Tibial nerve (tissue), 4 donors: ENCODE measurements at regions not wholly inside any gene's neighbourhood (a gene's known extent, or its start where the extent isn't known, plus 50 kb on each side); places are given as distances from the start of the nearest gene placed in this dataset.

Source experiments
- DNase-seq, 2 donors: peaks; one replicate each; pipeline ENCODE4 v3.0.0-alpha.2; 2019; ENCODE audit warnings: low spot score in 2 of 2
- H3K27ac ChIP-seq, 4 donors: fragments of 200-600 bp; sonication (generic) in 3 of 4; one replicate each; pipeline ENCODE4 v1.5.1; 2017 to 2019; ENCODE audit warnings: mild to moderate bottlenecking in 1 of 4
- H3K27me3 ChIP-seq, 2 donors: fragments of 200-600 bp; sonication (generic) in 1 of 2; one replicate each; pipeline versions ENCODE4 v1.5.1 to v1.6.0; 2017 to 2019
- H3K36me3 ChIP-seq, 3 donors: fragments of 200-600 bp; sonication (generic); one replicate each; pipeline ENCODE4 v1.5.1; 2018 to 2019
- H3K4me1 ChIP-seq, 4 donors: fragments of 200-600 bp; sonication (generic) in 3 of 4; one replicate each; pipeline ENCODE4 v1.5.1; 2017 to 2019
- H3K4me3 ChIP-seq, 4 donors: fragments of 200-600 bp; sonication (generic) in 3 of 4; one replicate each; pipeline ENCODE4 v1.5.1; 2017 to 2019; ENCODE audit warnings: mild to moderate bottlenecking in 1 of 4, moderate library complexity in 1 of 4
- H3K9me3 ChIP-seq, 4 donors: fragments of 200-600 bp; sonication (generic) in 3 of 4; one replicate each; pipeline ENCODE4 v1.5.1; 2017 to 2019
- EP300 ChIP-seq, 2 donors: sonication (generic); formaldehyde crosslinking; IDR thresholded peaks; one replicate each; pipeline ENCODE4 v1.6.1; 2017; ENCODE audit warnings: antibody characterized with exemption in 2 of 2, mild to moderate bottlenecking in 1 of 2
- POLR2A ChIP-seq, 2 donors: fragments of 450-650 bp; IDR thresholded peaks; one replicate each; pipeline ENCODE4 v1.6.1; 2017; ENCODE audit warnings: antibody characterized with exemption in 2 of 2, mild to moderate bottlenecking in 2 of 2, moderate library complexity in 2 of 2
- WGBS, 2 donors: methylation state at CpG; one replicate each; pipeline ENCODE4 v1.1.5; 2018; 5-methylcytosine and 5-hydroxymethylcytosine counted together
- TF ChIP-seq, protein P1 (sequence below), 5 experiments: fragments of 200-600 bp in 3 of 5; fragments of 450-650 bp in 2 of 5; sonication (generic) in 3 of 5; IDR thresholded peaks; one replicate each; pipeline ENCODE4 v1.5.1; 2016 to 2019; ENCODE audit warnings: antibody characterized with exemption in 5 of 5, mild to moderate bottlenecking in 3 of 5, moderate library complexity in 2 of 5

DNA sequence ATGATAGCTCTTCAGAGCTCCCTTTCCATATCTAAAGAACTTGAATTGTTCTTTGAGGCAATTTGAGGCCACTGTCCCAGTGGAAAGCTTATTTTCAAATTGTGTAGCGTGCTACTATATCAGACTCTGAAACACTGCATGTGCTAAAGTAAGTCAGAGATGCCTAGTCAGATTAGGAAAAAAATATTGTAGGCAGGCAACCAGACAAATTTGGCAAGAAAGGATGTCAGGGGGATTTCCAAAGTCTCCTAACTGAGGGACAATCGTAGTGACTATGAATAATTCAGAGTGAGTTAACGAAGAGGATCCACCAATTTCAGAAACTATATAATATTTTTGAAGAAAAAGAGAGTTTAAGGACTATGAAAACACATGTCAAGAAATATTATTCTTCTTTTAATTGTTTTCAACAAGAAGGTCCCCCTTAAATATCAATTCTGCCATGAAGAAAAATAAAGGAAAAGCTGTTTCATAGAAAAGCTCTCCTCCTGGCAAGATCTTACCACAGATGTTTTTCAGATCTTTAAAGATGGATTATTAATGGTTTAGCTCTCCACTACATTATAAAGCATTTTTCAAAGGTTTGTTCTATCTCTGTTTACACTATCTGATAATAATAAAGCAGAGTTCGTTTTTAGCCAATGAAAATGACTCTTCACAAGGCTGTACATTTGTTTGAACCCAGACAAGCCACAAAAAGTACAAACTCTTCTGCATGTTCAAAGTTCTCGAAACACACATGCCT lies 273.5 kb upstream of the PTGER4 start:
- Histone ChIP-seq H3K27me3 (no peaks in the 10 kb centered on the region), H3K27ac (peak overlapping the region in 3 of 4 donors; percentile 44 to 64 (median 50)), H3K9me3 (no peaks in the 10 kb centered on the region), H3K4me3 (no peak overlapping the region), H3K4me1 (peaks cover 0 to 37% (median 16%) of the 10 kb centered on the region in 4 donors), H3K36me3 (no peaks in the 10 kb centered on the region)
- WGBS, 2 donors = 49 to 61% methylated on average over 5 of the region's 5 CpGs
- TF ChIP-seq EP300 (IDR thresholded peaks at IDR 0.05) (no peak), POLR2A (IDR thresholded peaks at IDR 0.05) (no peak)
- TF ChIP-seq, protein P1, sequence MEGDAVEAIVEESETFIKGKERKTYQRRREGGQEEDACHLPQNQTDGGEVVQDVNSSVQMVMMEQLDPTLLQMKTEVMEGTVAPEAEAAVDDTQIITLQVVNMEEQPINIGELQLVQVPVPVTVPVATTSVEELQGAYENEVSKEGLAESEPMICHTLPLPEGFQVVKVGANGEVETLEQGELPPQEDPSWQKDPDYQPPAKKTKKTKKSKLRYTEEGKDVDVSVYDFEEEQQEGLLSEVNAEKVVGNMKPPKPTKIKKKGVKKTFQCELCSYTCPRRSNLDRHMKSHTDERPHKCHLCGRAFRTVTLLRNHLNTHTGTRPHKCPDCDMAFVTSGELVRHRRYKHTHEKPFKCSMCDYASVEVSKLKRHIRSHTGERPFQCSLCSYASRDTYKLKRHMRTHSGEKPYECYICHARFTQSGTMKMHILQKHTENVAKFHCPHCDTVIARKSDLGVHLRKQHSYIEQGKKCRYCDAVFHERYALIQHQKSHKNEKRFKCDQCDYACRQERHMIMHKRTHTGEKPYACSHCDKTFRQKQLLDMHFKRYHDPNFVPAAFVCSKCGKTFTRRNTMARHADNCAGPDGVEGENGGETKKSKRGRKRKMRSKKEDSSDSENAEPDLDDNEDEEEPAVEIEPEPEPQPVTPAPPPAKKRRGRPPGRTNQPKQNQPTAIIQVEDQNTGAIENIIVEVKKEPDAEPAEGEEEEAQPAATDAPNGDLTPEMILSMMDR (IDR thresholded peaks at IDR 0.05) = no peak
- no peak for DNase-seq

DNA sequence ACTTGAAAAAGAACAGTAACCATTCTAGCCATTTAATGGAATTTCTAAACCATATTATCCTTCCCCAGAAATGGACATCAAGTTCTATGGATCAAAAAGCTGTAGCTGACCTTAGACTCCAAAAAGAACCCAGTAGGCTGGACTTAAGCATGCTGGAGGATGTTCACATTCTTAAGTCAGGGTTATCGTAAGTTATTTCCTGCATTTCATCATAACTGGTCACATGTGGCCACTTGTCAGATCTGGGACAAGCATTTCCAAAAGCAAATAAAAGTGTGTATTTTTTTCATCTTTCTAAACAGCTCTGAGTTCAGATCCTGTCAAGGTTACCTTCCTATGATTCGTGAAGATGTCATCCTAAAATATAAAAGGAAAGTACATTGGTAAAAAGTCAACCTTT lies 274.5 kb upstream of the PTGER4 start:
- H3K27me3 ChIP-seq = no peaks in the 10 kb centered on the region
- TF ChIP-seq EP300 (IDR thresholded peaks at IDR 0.05) = peak in 1 of 2 donors; percentile 56
- TF ChIP-seq, protein P1 (IDR thresholded peaks at IDR 0.05) = no peak
- no peak for TF ChIP-seq POLR2A (IDR thresholded peaks at IDR 0.05)
- no peak overlapping the region for H3K4me3 ChIP-seq
- 67 to 71% methylated on average over 2 of the region's 2 CpGs for WGBS, 2 donors
- H3K27ac ChIP-seq = peak overlapping the region in 2 of 4 donors; percentile 44 to 50
- peaks cover 0 to 28% (median 12%) of the 10 kb centered on the region in 4 donors for H3K4me1 ChIP-seq
- H3K36me3 ChIP-seq = no peaks in the 10 kb centered on the region
- H3K9me3 ChIP-seq = no peaks in the 10 kb centered on the region
- peak in 1 of 2 donors; percentile 36 for DNase-seq

DNA sequence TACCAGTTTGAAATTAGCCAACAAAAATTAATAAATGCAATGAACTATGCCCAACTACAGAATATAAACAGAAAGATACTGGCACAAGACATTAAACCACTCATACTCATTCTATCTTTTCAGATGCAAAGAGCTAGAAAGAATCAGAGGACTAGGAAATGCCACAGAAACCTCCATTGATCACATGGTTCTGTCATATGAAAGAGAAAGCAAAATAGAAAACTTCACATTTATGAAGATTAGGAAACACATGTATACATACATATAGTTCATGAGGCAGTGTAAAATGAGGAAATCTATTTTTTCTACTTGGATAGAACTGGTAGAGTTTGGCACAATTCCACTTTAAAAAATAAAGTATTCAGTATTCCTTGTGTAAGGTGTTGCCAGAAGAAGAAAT lies 275.1 kb upstream of the PTGER4 start:
- H3K27ac ChIP-seq = peak overlapping the region in 1 of 4 donors; percentile 4
- H3K27me3 ChIP-seq = no peaks in the 10 kb centered on the region

DNA sequence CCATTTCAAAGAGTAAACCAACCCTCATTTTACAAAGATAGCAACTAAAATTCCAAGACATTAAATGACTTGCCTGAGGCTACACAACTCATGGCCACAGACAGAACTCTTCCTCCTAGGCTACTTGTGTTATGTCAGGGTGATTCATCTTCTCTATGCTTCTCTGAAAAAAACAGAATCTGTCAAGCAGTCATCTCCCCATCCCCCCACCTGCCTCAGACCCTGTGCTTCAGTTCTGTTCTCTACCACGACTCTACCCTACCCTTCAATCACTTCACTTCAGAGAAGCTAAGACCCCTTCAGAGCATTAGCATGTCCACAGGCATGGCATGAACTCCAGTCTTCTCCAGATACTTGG lies 277.7 kb upstream of the PTGER4 start:
- Histone ChIP-seq H3K27ac (no peak overlapping the region), H3K4me3 (no peak overlapping the region), H3K4me1 (peaks cover 0 to 27% (median 12%) of the 10 kb centered on the region in 4 donors), H3K9me3 (no peaks in the 10 kb centered on the region), H3K36me3 (no peaks in the 10 kb centered on the region), H3K27me3 (no peaks in the 10 kb centered on the region)
- TF ChIP-seq POLR2A (IDR thresholded peaks at IDR 0.05) = no peak
- TF ChIP-seq, protein P1 (IDR thresholded peaks at IDR 0.05) = no peak
- 36 to 48% methylated on average over 1 of the region's 1 CpG for WGBS, 2 donors
- no peak for DNase-seq

More for the DNA sequence above, 275.1 kb upstream of the PTGER4 start:
- no peaks in the 10 kb centered on the region for H3K9me3 ChIP-seq
- DNase-seq = no peak
- H3K36me3 ChIP-seq = no peaks in the 10 kb centered on the region
- no peak overlapping the region for H3K4me3 ChIP-seq
- peaks cover 0 to 27% (median 12%) of the 10 kb centered on the region in 4 donors for H3K4me1 ChIP-seq
- TF ChIP-seq EP300 (IDR thresholded peaks at IDR 0.05) (no peak), POLR2A (IDR thresholded peaks at IDR 0.05) (no peak)
- TF ChIP-seq, protein P1 (IDR thresholded peaks at IDR 0.05) = no peak

DNA sequence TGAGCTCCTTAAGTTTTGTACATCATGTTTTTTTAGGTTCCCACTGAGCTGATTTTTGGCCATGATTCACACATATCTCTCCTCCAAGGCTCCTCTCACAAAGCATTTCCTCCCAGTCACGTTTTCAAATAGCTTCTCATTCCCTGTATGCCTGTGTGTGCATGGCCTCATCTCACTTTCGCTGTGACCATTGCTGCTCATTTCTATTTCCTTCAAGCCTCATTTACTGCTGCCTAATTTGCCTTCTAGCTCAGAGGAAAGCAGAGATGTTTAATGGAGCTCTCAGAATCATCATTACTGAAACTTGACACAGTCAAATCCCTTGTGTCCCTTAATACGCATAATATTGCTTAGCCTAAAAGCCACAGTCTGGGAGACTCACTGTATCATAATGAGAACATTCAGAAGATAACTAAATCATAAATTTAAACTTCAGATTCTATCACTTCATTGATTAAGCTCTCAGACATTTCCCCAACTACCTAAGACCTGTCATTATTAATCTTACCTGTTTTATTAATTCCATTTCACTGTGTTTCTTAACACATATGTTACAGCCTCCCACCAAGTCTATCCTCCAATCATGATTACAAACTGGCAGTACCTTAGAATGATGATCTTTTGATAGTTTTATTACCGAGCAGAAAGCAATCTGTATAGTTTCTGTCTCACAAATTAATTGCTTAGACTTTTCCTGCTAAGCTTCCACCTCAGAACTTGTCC lies 278.3 kb upstream of the PTGER4 start:
- Histone ChIP-seq H3K27me3 (no peaks in the 10 kb centered on the region), H3K9me3 (no peaks in the 10 kb centered on the region)

More for the DNA sequence above, 278.3 kb upstream of the PTGER4 start:
- Histone ChIP-seq H3K36me3 (no peaks in the 10 kb centered on the region), H3K27ac (no peak overlapping the region), H3K4me1 (peaks cover 0 to 22% (median 11%) of the 10 kb centered on the region in 4 donors), H3K4me3 (no peak overlapping the region)
- no peak for DNase-seq
- WGBS, 2 donors = 41 to 50% methylated on average over 4 of the region's 4 CpGs
- TF ChIP-seq EP300 (IDR thresholded peaks at IDR 0.05) (no peak), POLR2A (IDR thresholded peaks at IDR 0.05) (no peak)
- TF ChIP-seq, protein P1 (IDR thresholded peaks at IDR 0.05) = no peak
